PC-3 (cell line): ENCODE measurements at regions not wholly inside any gene's neighbourhood (a gene's known extent, or its start where the extent isn't known, plus 50 kb on each side); places are given as distances from the start of the nearest gene placed in this dataset.

Experiments
- ATAC-seq: fragments of 200-7000 bp; cut with Tn5 transposase; 2 replicates; pipeline ENCODE4 v1.9.1; 2020; ENCODE audit warnings: mild to moderate bottlenecking, moderate library complexity
- BruUV-seq: library from RNA; stranded (reverse); fragments of 400-500 nt; replicated peaks from 2 replicates; lab custom pipeline; 2021; lab: Mats Ljungman, UMichigan
- CTCF ChIA-PET: fragments of 300-600 bp; sonication (Branson Sonifier 250); formaldehyde crosslinking; loops from one replicate; lab custom pipeline; 2022; ENCODE audit warnings: antibody characterized with exemption; lab: Charles Lee
- POLR2A ChIA-PET: fragments of 300-600 bp; sonication (Branson Sonifier 250); formaldehyde crosslinking; loops from one replicate; lab custom pipeline; 2022; ENCODE audit warnings: antibody characterized with exemption; ENCODE audit not compliant: unreplicated experiment; lab: Charles Lee
- DNase-seq: peaks from one replicate; pipeline ENCODE4 v3.0.0-alpha.2; 2015
- H2AFZ ChIP-seq: fragments of 300-600 bp; sonication (generic); 2 replicates; pipeline ENCODE4 v1.6.0; 2016; ENCODE audit warnings: antibody characterized with exemption, low read length
- H3F3A ChIP-seq: fragments of 300-600 bp; sonication (generic); one replicate; pipeline ENCODE4 v1.6.0; 2017; ENCODE audit warnings: antibody characterized with exemption, low read length, control low read depth, mild to moderate bottlenecking; ENCODE audit not compliant: unreplicated experiment
- H3K27ac ChIP-seq: fragments of 300-600 bp; sonication (generic); 2 replicates; pipeline ENCODE4 v1.5.1; 2016; ENCODE audit warnings: mild to moderate bottlenecking, low read length
- H3K27me3 ChIP-seq: fragments of 300-600 bp; sonication (generic); 2 replicates; pipeline ENCODE4 v1.6.1; 2016; ENCODE audit warnings: low read length, mixed read lengths
- H3K36me3 ChIP-seq: fragments of 300-600 bp; sonication (generic); 2 replicates; pipeline ENCODE4 v1.6.1; 2016; ENCODE audit warnings: low read depth, mixed run types, low read length, mixed read lengths
- H3K4me1 ChIP-seq: fragments of 300-600 bp; sonication (generic); 2 replicates; pipeline ENCODE4 v1.5.1; 2016; ENCODE audit warnings: low read length; ENCODE audit not compliant: insufficient read depth
- H3K4me2 ChIP-seq: fragments of 300-600 bp; sonication (generic); 2 replicates; pipeline ENCODE4 v1.6.0; 2016; ENCODE audit warnings: low read length
- H3K4me3 ChIP-seq: fragments of 300-600 bp; sonication (generic); 2 replicates; pipeline ENCODE4 v1.5.1; 2016; ENCODE audit warnings: mild to moderate bottlenecking, low read length, mixed read lengths
- H3K79me2 ChIP-seq: fragments of 300-600 bp; sonication (generic); 2 replicates; pipeline ENCODE4 v1.6.1; 2017; ENCODE audit warnings: low read length, mixed read lengths
- H3K9ac ChIP-seq: fragments of 300-600 bp; sonication (generic); 2 replicates; pipeline ENCODE4 v1.6.0; 2016; ENCODE audit warnings: mild to moderate bottlenecking, low read length
- H3K9me2 ChIP-seq: fragments of 300-600 bp; sonication (generic); replicated peaks from 2 replicates; pipeline ENCODE4 v1.6.1; 2016; ENCODE audit warnings: mixed run types, low read length, mixed read lengths
- H3K9me3 ChIP-seq: fragments of 300-600 bp; sonication (generic); 2 replicates; pipeline ENCODE4 v1.6.1; 2016; ENCODE audit warnings: low read length, mixed read lengths
- H4K20me1 ChIP-seq: fragments of 300-600 bp; sonication (generic); 2 replicates; pipeline ENCODE4 v1.6.1; 2016; ENCODE audit warnings: low read length, mixed read lengths
- EZH2 ChIP-seq: fragments of 300-600 bp; sonication (generic); IDR thresholded peaks from one replicate; pipeline ENCODE4 v1.6.1; 2017; ENCODE audit warnings: antibody characterized with exemption, mild to moderate bottlenecking, low read length; ENCODE audit not compliant: unreplicated experiment
- EZH2phosphoT487 ChIP-seq: fragments of 300-600 bp; sonication (generic); IDR thresholded peaks from 2 replicates; pipeline ENCODE4 v1.6.1; 2018; ENCODE audit warnings: mild to moderate bottlenecking, antibody characterized with exemption, low read length, borderline replicate concordance
- intact Hi-C: fragments of 100-400 bp; cut with micrococcal nuclease; formaldehyde crosslinking; loops from 2 replicates; pipeline ENCODE4 v1.9.0; 2023
- TF ChIP-seq, protein P1 (sequence below): fragments of 300-600 bp; sonication (generic); conservative IDR thresholded peaks from 2 replicates; pipeline ENCODE4 v1.5.1; 2017; ENCODE audit warnings: antibody characterized with exemption, low read depth, mild to moderate bottlenecking, low read length

DNA sequence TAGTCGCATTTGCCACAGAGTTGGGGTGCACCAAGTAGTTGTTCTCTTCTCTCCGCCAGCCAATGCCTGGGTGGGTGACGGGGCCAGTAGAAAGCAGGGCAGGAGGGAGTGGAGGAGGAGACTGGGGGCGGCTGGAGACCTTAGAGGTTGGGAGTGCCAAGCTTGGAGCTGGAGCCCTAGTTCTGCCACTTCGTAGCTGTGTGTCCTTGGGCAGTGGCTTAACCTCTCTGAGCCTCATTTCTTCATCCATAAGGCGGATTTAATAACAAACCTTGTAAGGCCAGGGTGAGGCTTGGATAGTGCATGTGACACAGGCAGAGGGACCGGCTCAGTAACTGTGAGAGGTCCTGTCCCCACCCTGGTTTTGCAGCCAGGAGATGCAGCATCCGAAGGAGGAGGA, 81.1 kb upstream of the LHX5 start:
- no peaks in the 10 kb centered on the region for H3K36me3 ChIP-seq
- no peaks in the 10 kb centered on the region for H3F3A ChIP-seq
- no peak for ATAC-seq
- no peaks in the 10 kb centered on the region for H3K9me3 ChIP-seq
- intact Hi-C loops = no loop called here
- H3K9ac ChIP-seq = no peak overlapping the region
- no peak overlapping the region for H3K4me3 ChIP-seq
- TF ChIP-seq, protein P1, sequence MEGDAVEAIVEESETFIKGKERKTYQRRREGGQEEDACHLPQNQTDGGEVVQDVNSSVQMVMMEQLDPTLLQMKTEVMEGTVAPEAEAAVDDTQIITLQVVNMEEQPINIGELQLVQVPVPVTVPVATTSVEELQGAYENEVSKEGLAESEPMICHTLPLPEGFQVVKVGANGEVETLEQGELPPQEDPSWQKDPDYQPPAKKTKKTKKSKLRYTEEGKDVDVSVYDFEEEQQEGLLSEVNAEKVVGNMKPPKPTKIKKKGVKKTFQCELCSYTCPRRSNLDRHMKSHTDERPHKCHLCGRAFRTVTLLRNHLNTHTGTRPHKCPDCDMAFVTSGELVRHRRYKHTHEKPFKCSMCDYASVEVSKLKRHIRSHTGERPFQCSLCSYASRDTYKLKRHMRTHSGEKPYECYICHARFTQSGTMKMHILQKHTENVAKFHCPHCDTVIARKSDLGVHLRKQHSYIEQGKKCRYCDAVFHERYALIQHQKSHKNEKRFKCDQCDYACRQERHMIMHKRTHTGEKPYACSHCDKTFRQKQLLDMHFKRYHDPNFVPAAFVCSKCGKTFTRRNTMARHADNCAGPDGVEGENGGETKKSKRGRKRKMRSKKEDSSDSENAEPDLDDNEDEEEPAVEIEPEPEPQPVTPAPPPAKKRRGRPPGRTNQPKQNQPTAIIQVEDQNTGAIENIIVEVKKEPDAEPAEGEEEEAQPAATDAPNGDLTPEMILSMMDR = no peak
- TF ChIP-seq EZH2phosphoT487 (no peak), EZH2 (no peak)
- H3K79me2 ChIP-seq = no peaks in the 10 kb centered on the region
- ChIA-PET POLR2A (no interaction called here), CTCF (no interaction called here)
- H4K20me1 ChIP-seq = no peaks in the 10 kb centered on the region
- no peak overlapping the region for H2AFZ ChIP-seq
- no peak overlapping the region for H3K4me2 ChIP-seq
- no peaks in the 10 kb centered on the region for H3K4me1 ChIP-seq
- BruUV-seq = no TSS peak
- H3K9me2 ChIP-seq = no peaks in the 10 kb centered on the region
- no peak for DNase-seq
- H3K27me3 ChIP-seq = peaks cover 53% of the 10 kb centered on the region
- H3K27ac ChIP-seq = no peak overlapping the region

DNA sequence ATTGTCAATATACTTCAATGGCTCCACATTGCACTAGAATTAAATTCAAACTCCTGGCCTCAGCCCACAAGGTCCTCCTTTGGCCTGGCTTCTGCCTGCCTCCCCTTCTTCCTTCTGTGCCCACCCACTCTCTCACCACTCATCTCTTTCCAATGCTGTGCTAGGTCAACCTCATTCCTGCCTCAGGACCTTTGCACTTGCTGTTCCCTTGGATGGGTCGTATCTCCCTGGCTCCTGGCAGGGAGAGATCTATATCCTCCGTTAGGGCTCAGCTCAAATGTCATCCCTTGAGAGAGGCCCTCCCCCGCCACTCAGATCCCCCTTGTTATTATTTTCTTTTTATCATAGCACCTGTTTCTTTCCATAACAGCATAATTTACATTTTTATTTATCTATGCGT, 79.9 kb upstream of the LHX5 start:
- BruUV-seq = no TSS peak
- Histone ChIP-seq H3K27ac (no peak overlapping the region), H3F3A (no peaks in the 10 kb centered on the region), H3K36me3 (no peaks in the 10 kb centered on the region), H3K79me2 (no peaks in the 10 kb centered on the region), H3K9me2 (no peaks in the 10 kb centered on the region), H3K4me3 (no peak overlapping the region), H3K9ac (no peak overlapping the region), H4K20me1 (no peaks in the 10 kb centered on the region), H3K4me1 (no peaks in the 10 kb centered on the region), H3K9me3 (no peaks in the 10 kb centered on the region), H2AFZ (no peak overlapping the region), H3K27me3 (peaks cover 57% of the 10 kb centered on the region), H3K4me2 (no peak overlapping the region)
- intact Hi-C loops = no loop called here
- ATAC-seq (no peak), DNase-seq (no peak)
- no peak for TF ChIP-seq EZH2phosphoT487
- no peak for TF ChIP-seq EZH2
- TF ChIP-seq, protein P1 = no peak
- ChIA-PET CTCF (no interaction called here), POLR2A (no interaction called here)

DNA sequence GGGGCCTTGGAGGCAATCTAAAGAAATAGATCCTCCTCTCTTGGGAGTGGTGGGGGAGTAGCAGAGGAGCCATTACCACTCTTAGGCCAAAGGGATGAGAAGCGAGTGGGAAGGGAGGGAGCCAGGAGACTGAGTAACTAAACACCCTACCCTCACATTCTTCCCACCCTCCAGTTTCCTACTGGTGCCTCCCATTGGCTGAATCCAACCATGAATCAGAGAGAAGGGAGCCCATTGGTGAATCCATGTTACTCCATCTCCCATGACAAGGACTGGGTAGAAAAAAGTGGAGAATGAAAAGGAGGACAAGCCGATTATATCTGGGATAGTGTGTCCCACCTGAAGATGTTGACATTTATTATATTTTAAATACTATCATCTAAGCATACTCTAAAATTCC, 76.8 kb upstream of the LHX5 start:
- no peaks in the 10 kb centered on the region for H3F3A ChIP-seq
- H4K20me1 ChIP-seq = no peaks in the 10 kb centered on the region
- H3K4me1 ChIP-seq = no peaks in the 10 kb centered on the region
- H3K36me3 ChIP-seq = no peaks in the 10 kb centered on the region
- H3K9me3 ChIP-seq = no peaks in the 10 kb centered on the region
- H3K27ac ChIP-seq = no peak overlapping the region
- no peak overlapping the region for H3K4me2 ChIP-seq
- no peak for ATAC-seq
- no peaks in the 10 kb centered on the region for H3K79me2 ChIP-seq
- H3K9ac ChIP-seq = no peak overlapping the region
- intact Hi-C loops = no loop called here
- H3K27me3 ChIP-seq = peaks cover 78% of the 10 kb centered on the region
- DNase-seq = no peak
- TF ChIP-seq, protein P1 = no peak
- no peak for TF ChIP-seq EZH2phosphoT487
- no peak for TF ChIP-seq EZH2
- CTCF ChIA-PET = no interaction called here
- no peak overlapping the region for H3K4me3 ChIP-seq
- POLR2A ChIA-PET = no interaction called here
- no peaks in the 10 kb centered on the region for H3K9me2 ChIP-seq
- no TSS peak for BruUV-seq
- no peak overlapping the region for H2AFZ ChIP-seq
